Cerebellar cortex (tissue), 1 donor: ENCODE measurements at regions not wholly inside any gene's neighbourhood (a gene's known extent, or its start where the extent isn't known, plus 50 kb on each side); places are given as distances from the start of the nearest gene placed in this dataset.

Experiments used
- DNase-seq: peaks from one replicate; pipeline ENCODE4 v3.0.0-alpha.2; 2015; ENCODE audit warnings: low spot score

GRCh38 chr13:86946734-86947133 is 724.4 kb upstream of the SLITRK5 start:
- no peak for DNase-seq

DNA sequence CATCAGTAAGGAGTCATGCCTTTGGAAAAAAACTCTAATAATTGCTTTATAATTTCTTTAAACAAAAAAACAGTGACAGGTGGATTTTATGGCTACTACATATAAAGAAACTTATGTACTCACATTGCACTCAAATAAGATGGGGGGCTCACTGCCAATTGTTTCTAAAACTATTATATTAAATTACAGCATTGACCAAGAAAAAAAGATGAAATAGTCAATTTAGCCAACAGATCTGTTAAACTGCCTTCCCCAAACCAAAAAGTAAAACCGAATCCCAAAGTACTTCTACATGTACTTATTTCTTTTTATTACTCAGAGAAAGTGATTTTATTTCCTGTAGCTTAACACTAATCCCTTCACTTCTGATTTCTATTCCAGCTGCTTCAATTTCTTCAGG is 716.8 kb upstream of the SLITRK5 start:
- no peak for DNase-seq

GRCh38 chr13:86960876-86961275 is 710.3 kb upstream of the SLITRK5 start:
- no peak for DNase-seq

DNA sequence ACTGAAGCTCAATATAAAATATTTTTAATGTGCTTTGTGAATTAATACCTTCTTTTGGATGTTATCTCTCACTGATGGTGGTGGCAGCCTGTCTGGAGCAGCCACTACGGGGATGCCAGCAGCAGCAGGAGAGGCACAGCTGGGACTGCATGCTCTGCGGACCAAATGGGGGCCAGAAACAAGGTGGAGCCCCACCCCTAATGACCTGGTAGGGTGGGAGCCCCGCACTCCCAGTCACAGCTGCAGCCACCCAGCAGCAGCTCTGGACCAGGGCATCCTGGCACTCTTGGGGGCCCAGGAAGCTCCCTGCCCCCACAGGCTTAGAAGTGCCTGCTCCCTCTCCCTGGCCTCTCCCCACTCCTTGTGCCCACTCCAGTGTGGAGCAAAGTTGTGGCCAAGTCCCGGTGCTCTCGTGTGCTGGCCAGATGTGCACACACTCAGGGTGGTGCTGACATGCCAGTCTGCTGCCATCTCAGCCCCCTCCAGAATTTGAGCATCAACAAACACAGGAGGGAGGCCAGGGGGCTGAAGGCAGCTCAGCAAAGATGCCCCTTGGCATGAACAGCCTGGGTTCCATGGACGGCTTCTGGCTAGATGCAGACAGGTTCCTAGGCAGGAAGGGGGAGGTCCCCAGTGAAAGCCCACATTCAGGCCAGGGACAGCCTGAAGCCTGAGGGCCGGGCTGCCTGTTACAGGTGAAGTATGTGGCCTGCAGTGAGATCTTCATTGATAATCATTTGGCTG is 696.7 kb upstream of the SLITRK5 start:
- DNase-seq: no peak

- no peak for DNase-seq
Observed at GRCh38 chr13:86974995-86975328, 696.2 kb upstream of the SLITRK5 start.

DNA sequence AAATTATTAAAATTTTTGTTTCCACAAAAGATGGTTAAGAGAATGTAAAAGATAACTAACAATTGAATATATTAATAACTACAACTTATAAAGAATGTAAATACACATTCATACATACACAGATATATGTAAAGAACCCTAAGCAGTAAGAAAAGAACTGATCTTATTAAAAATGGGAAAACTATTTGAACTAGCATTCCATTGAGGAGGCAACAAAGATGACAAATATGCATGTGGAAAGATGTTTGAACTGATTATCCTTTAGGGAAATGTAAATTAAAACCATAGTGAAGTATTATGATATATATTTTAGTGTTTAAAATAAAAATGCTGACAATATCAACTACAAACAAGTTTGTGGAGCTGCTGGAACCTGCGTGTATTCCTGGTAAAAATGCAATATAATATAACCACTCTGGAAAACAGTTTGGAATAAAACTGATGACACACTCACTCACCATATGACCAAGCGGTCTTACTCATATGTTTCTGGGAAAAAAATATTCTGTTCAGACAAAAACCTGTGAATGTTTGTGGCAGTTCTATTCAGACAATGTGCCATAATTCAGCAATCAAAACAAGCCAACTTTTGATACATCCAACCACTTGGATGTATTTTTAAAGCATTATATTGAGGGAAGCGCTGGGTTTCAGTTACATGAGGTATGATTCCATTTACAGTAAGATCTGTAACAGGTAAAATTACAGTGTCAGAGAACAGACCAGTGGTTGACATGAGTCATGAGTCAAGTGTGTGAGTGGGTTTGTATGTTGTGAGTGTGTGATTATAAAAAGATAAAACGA is 694.4 kb upstream of the SLITRK5 start:
- DNase-seq: no peak

DNA sequence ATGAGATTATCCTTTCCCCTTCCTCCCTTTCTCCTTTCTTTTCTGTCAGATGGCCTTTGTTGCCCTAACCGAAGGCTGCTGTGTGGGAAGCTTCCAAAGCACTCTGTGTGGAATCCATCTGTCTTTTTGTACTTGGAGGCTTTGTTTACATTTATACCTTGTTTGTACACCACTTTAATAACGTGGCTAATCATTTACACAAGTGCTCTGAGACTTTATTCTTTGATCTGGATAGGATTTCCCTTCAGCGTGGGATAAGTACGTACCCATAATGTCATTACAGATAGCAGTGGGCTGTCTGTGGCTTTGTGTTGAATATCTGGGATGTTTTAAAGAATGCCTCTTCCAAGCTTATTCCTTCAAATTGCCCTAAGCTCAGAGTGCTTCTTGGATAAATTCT is 684.7 kb upstream of the SLITRK5 start:
- no peak for DNase-seq

GRCh38 chr13:86992251-86992650 is 678.9 kb upstream of the SLITRK5 start:
- DNase-seq: no peak

DNA sequence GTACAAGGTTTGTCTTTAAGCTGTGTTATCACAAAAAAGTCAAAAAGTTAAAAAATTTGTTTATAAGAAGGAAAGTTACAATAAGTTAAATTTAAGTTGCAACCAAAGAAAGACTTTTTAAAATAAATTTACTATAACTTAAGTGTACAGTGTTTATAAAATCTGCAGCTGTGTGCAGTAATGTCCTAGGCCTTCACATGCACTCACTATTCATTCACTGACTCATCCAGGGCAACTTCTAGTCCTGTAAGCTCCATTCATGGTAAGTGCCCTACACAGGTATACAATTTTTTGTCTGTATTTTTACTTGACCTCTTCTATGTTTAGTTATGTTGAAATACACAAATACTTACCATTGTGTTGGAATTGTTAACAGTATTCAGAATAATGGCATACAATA is 667.9 kb upstream of the SLITRK5 start:
- DNase-seq: no peak

GRCh38 chr13:87005511-87005910 is 665.7 kb upstream of the SLITRK5 start:
- DNase-seq: no peak

DNA sequence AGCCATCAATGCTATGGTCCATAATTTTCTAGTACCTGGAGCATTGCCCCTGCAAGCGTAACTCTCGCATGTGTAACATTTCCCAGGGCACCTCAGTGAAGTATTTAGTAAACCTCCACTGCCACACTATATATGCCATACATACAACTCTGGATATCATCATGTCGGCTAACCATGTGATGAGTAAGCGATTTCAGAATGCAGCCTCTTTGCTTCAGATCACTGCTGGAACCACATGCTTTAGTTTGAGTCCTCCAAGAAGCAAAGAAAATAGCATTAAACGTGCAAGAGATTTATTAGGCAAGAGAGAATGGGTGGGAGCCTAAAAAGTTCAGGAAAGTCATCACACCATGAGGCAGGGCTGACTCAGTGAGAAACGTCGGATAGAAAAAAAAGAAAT is 635.6 kb upstream of the SLITRK5 start:
- no peak for DNase-seq

GRCh38 chr13:87042946-87043345 is 628.2 kb upstream of the SLITRK5 start:
- no peak for DNase-seq

- no peak for DNase-seq
Observed at GRCh38 chr13:87052731-87053130, 618.4 kb upstream of the SLITRK5 start.

DNA sequence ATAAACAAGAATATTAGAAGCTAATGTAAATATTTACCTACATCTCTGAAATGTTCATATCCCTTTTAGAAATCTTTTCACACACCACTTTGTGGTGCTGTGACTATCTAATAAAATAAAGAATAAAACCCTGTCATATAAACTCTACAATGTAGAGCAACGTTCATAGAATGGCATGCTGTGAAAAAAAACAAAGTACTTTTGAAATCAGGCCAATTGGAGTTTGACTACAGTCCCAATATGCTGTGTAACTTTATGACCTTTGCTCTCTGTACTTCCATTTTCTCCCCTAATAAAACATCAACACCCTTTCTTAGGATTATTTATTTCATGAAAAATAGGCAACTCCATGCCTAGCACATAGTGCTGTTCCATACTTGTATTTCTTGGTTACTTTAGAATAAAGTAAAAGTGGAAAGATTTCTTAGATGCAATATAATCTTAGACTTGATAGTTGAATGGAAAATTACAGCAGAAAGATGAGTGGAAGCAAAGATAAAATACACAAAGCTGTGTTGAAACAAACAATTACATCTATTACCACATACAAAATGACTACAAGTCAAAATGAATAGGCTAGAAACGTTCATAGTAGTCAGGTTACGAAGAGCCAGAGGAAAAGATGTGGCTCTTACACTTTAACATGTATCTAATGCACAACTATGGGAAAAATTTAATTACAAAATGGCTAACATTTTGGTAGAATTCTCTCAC is 613.2 kb upstream of the SLITRK5 start:
- no peak for DNase-seq

GRCh38 chr13:87058786-87059329 is 612.3 kb upstream of the SLITRK5 start:
- no peak for DNase-seq

DNA sequence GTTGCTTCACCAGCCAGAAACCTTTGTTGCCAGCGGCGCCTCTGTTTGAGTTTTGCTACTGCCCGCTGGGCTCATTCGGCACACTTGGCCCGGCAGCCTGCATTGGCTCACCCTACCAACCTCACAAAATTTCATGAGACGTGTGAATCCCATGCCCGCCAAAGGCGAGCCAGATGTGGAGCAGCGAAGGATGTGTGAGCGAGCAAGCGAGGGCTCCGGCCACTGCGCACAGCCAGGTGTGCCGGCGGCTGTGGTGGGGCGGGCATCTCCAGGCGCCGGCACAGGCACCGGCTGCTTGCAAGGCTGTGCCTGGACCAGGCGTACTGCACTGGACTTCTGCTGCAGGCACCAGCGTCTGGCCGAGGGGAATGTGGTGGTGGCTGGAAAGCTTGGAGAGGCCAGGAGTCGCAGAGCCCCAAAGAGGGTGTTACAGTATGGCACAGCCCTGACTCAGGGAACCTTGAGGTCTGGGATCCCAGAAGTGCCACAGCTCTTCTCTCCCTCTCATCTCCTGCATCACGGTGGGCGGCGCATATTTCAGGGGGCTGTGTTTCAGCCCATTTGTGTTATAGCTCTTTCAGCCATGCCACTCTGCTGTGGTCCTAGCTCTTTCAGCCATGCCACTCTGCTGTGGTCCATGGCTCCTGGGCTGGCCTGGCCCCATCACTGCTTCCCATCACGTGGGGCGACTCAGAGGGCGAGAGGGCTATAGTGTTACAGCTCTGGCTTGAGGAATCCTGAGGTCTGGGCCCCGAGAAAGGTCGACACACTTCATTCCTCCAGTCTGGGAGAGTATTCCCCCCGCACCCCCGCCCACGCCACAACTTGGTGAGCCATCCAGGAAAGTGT is 592.0 kb upstream of the SLITRK5 start:
- no peak for DNase-seq

DNA sequence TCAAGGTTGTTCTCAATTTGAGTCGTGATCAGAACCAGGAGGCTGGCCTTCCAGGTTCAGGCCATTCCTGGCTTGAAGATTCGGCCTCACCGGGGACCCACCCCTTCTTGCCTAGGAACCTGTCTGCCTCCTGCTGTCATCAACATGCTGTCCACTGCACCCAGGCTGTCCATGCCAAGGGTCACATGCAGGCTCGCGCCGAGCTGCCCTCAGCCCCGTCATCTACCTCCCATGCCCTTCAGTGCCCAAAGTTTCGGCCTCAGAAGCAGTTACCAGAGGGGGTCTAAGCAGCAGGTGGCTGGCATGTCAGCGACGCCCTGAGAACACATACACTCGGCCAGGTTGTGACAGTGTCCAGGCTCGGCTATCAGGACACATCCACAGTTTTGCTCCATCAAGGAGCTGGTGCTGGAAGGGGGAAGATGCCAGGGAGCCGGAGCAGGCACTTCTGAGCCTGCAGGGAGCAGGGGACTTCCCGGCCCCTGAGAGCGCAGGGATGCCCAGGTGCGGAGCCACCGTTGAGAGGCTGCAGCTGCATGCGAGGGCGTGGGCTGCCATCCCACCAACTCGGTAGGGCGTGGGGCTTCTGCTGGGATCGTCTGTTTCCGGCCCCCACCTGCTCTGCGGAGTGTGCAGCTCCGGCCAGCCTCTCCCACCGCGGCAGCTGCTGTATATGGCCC is 590.9 kb upstream of the SLITRK5 start:
- DNase-seq: no peak

- no peak for DNase-seq
Observed at GRCh38 chr13:87084192-87084591, 587.0 kb upstream of the SLITRK5 start.

GRCh38 chr13:87087741-87088140 is 583.4 kb upstream of the SLITRK5 start:
- DNase-seq: no peak

DNA sequence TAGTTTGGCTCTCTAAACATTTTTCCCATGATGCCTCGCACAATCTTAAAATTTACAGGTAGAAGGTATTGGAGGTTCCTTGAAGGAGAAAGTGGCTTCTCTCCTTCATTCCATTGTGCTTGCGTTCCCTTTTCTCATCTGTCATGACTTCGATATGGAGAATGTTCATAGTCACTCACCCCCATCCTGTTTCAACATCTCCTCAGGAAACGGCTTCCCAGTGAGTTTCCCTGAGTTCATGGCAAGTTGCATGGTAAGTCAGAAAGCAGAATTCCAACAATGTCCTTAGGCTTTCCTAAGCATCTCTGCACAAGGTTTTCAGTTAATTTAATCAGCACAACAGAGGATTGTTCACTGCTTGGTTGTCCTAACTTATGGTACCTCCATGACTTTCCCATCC is 581.8 kb upstream of the SLITRK5 start:
- no peak for DNase-seq

DNA sequence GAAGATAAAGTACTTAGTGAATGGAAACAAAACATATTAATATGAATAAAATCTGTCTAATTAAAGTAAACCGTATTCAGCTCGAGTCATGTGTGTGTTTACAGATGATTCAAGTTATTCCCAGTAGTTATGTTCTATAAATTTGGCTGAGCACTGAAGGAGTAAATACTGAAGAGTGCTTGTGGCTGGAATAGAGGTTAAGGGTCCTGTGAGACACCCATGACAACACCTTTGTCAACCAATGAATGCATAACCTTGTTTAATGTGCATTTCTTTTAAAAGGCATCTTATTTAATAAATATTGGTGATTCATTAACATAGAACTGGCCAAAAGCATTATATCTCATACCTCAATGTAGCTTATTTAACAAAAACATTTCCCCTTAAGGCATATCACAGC is 577.8 kb upstream of the SLITRK5 start:
- DNase-seq: no peak
